ENCODE measurements at regions not wholly inside any gene's neighbourhood (a gene's known extent, or its start where the extent isn't known, plus 50 kb on each side); places are given as distances from the start of the nearest gene placed in this dataset.
"Not testable (repeated sequence)": the region's sequence is repeated elsewhere in the genome, so short reads cannot be mapped to it uniquely, and the experiment has no call there.

DNA sequence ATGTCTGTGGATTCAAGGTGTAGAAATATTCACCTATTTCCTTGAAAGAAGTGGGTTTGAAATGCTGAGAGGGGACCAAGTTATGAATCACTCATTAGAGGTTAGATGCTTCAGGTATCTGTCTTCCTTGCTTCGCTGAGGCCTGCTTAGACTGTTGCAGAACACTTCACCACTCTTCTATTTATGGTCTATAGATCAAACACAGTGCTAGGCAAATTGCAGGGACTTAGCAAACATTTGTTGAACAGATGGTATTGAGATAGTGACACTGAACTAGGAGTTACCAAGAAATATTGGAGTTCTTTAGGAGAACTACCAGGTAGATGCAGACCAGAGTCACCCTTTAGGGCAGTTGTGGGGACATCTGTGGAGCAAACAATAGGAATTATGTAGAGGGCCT lies 123.8 kb downstream of the RFPL4B start:
- Mint-ChIP-seq H3K4me1 (ENCODE audit: unreplicated experiment) (peaks cover 22% of the 10 kb centered on the region), H3K27me3 (no peaks in the 10 kb centered on the region), H3K4me3 (no peak overlapping the region), H3K36me3 (no peaks in the 10 kb centered on the region), H3K27ac (no peak overlapping the region), H3K9me3 (peaks cover 5% of the 10 kb centered on the region)
- TF ChIP-seq, protein P1, sequence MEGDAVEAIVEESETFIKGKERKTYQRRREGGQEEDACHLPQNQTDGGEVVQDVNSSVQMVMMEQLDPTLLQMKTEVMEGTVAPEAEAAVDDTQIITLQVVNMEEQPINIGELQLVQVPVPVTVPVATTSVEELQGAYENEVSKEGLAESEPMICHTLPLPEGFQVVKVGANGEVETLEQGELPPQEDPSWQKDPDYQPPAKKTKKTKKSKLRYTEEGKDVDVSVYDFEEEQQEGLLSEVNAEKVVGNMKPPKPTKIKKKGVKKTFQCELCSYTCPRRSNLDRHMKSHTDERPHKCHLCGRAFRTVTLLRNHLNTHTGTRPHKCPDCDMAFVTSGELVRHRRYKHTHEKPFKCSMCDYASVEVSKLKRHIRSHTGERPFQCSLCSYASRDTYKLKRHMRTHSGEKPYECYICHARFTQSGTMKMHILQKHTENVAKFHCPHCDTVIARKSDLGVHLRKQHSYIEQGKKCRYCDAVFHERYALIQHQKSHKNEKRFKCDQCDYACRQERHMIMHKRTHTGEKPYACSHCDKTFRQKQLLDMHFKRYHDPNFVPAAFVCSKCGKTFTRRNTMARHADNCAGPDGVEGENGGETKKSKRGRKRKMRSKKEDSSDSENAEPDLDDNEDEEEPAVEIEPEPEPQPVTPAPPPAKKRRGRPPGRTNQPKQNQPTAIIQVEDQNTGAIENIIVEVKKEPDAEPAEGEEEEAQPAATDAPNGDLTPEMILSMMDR (conservative IDR thresholded peaks at IDR 0.05) = no peak
- no peak for DNase-seq (ENCODE audit: extremely low spot score, unreplicated experiment)

DNA sequence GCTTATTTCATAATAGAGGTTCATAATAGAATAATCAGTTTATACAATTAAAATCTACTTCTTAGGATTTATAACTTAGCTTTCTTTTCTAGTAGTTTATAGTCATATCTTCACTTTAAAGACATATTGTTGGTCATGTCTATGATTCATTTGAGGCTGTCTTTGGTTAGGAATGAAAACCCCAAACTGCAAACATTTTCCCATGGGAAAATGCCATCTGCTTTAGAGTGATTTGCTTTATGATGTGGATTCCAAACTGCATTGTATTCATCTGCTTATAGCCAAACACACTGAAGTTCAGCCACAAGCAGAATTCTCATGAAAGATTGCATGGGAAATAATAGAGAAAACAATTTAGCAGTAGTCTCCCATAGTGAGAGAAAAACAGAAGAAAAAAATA lies 128.0 kb downstream of the RFPL4B start:
- no peak overlapping the region for H3K4me3 Mint-ChIP-seq
- no peak for DNase-seq (ENCODE audit: extremely low spot score, unreplicated experiment)
- H3K27ac Mint-ChIP-seq = no peak overlapping the region

DNA sequence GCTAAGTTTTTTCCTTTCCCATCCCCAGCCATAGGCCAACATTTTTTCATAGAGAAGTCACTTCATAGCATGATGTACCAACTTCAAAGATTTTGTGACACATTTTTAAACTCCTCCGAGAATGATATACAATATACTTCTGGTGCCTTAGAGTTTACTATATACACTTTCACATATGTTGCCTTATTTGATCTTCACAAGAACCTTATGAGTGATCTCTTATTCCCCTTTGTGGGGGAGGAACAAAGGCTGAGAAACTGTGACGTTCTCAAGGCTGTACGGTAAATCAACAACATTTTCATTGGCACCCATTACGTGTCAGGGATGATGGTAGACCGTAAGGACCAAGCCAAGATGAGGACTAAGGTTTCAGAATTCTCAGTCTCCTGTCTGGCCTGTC lies 130.0 kb downstream of the RFPL4B start:
- H3K27me3 Mint-ChIP-seq = no peaks in the 10 kb centered on the region
- TF ChIP-seq, protein P1 (conservative IDR thresholded peaks at IDR 0.05) = no peak
- peaks cover 9% of the 10 kb centered on the region for H3K4me1 Mint-ChIP-seq (ENCODE audit: unreplicated experiment)
- DNase-seq (ENCODE audit: extremely low spot score, unreplicated experiment) = no peak
- no peaks in the 10 kb centered on the region for H3K36me3 Mint-ChIP-seq
- no peak overlapping the region for H3K27ac Mint-ChIP-seq
- no peak overlapping the region for H3K4me3 Mint-ChIP-seq
- no peaks in the 10 kb centered on the region for H3K9me3 Mint-ChIP-seq

More for the DNA sequence above, 128.0 kb downstream of the RFPL4B start:
- H3K9me3 Mint-ChIP-seq = peaks cover 5% of the 10 kb centered on the region
- TF ChIP-seq, protein P1 (conservative IDR thresholded peaks at IDR 0.05) = no peak
- H3K4me1 Mint-ChIP-seq (ENCODE audit: unreplicated experiment) = peaks cover 19% of the 10 kb centered on the region
- H3K27me3 Mint-ChIP-seq = no peaks in the 10 kb centered on the region
- H3K36me3 Mint-ChIP-seq = no peaks in the 10 kb centered on the region

DNA sequence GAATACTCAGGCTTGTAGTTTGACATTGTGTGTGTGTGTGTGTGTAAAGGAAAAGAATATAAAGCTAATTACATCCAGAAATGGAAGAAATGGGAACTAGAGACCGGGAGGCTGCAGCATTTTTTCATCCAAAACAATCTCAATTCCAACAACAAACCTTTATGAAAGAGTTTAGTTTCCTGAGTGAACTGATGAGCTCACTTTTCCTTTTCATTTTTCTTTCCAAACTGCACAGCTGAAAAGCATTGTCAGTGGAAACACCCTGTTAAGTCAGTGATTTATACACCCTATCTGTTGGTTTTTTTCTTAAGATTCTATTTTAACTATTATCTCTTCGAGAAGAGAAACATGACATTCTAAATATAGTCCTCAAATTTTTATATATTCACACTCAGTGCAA lies 130.9 kb downstream of the RFPL4B start:
- H3K4me3 Mint-ChIP-seq = no peak overlapping the region
- DNase-seq (ENCODE audit: extremely low spot score, unreplicated experiment) = no peak
- TF ChIP-seq, protein P1 (conservative IDR thresholded peaks at IDR 0.05) = no peak
- peaks cover 9% of the 10 kb centered on the region for H3K4me1 Mint-ChIP-seq (ENCODE audit: unreplicated experiment)
- no peaks in the 10 kb centered on the region for H3K9me3 Mint-ChIP-seq
- H3K36me3 Mint-ChIP-seq = no peaks in the 10 kb centered on the region
- H3K27me3 Mint-ChIP-seq = no peaks in the 10 kb centered on the region
- no peak overlapping the region for H3K27ac Mint-ChIP-seq

DNA sequence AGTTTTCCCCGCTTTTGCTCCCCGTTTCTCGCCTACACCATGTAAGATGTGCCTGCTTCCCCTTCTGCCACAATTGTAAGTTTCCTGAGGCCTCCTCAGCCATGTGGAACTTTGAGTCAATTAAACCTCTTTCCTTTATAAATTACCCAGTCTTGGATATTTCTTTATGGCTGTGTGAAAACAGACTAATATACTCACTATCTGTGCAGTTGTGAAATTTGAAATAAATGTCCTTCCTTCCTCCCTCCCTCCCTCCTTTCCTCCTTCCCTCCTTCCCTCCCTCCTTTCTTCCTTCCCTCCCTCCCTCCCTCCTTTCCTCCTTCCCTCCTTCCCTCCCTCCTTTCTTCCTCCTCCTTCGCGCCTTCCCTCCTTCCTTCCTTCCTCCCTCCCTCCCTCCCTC lies 132.8 kb downstream of the RFPL4B start:
- not testable (repeated sequence) for H3K4me3 Mint-ChIP-seq; H3K36me3 Mint-ChIP-seq; H3K27me3 Mint-ChIP-seq; H3K27ac Mint-ChIP-seq; H3K9me3 Mint-ChIP-seq; DNase-seq (ENCODE audit: extremely low spot score, unreplicated experiment)
- peaks cover 11% of the 10 kb centered on the region for H3K4me1 Mint-ChIP-seq (ENCODE audit: unreplicated experiment)

DNA sequence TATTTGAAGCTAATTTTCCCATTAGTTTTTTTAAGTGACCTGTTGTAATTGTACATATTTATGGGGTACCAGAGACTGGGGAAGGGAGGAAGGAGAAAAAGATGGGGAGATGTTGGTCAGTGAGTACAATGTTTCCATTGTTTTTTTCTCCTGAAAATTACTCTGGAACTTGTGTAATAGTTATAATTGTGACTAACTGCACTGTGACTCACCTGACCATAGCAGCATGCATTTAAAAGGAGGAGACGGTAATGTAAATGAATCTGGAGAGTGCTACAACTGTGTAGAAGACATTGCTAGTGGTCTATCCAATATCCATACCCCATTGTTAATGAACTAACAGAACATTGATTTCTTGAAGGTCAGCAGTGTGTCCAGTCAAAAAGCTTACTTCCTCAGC lies 133.4 kb downstream of the RFPL4B start:
- Mint-ChIP-seq H3K9me3 (no peaks in the 10 kb centered on the region), H3K36me3 (no peaks in the 10 kb centered on the region), H3K27ac (no peak overlapping the region), H3K4me3 (no peak overlapping the region), H3K4me1 (ENCODE audit: unreplicated experiment) (peaks cover 17% of the 10 kb centered on the region), H3K27me3 (no peaks in the 10 kb centered on the region)
- no peak for DNase-seq (ENCODE audit: extremely low spot score, unreplicated experiment)
- TF ChIP-seq, protein P1 (conservative IDR thresholded peaks at IDR 0.05) = no peak
